ENCODE measurements at regions not wholly inside any gene's neighbourhood (a gene's known extent, or its start where the extent isn't known, plus 50 kb on each side); places are given as distances from the start of the nearest gene placed in this dataset.
"Not testable (repeated sequence)": the region's sequence is repeated elsewhere in the genome, so short reads cannot be mapped to it uniquely, and the experiment has no call there.

- DNase-seq (ENCODE audit: low read depth), result no peak
- TF ChIP-seq CTCF (IDR thresholded peaks at IDR 0.05; ENCODE audit: insufficient read depth, low read depth, low read length), result no peak
These were observed 372.3 kb upstream of the MDFIC2 start for GRCh38 chr3:70684701-70685100.

GRCh38 chr3:70675810-70676209 is 363.4 kb upstream of the MDFIC2 start:
- H3K4me3 ChIP-seq (ENCODE audit: low read depth, low read length); DNase-seq (ENCODE audit: low read depth): not testable (repeated sequence)

More at GRCh38 chr3:70684701-70685100, 372.3 kb upstream of the MDFIC2 start:
- no peak overlapping the region for H3K4me3 ChIP-seq (ENCODE audit: low read depth, low read length)

- TF ChIP-seq CTCF (IDR thresholded peaks at IDR 0.05; ENCODE audit: insufficient read depth, low read depth, low read length), result no peak
- no peak for DNase-seq (ENCODE audit: low read depth)
These were observed 346.3 kb upstream of the MDFIC2 start for GRCh38 chr3:70658513-70659310.

GRCh38 chr3:70657454-70657853 is 345.0 kb upstream of the MDFIC2 start:
- TF ChIP-seq CTCF (IDR thresholded peaks at IDR 0.05; ENCODE audit: insufficient read depth, low read depth, low read length), result no peak
- no peak for DNase-seq (ENCODE audit: low read depth)
- no peak overlapping the region for H3K4me3 ChIP-seq (ENCODE audit: low read depth, low read length)

More at GRCh38 chr3:70658513-70659310, 346.3 kb upstream of the MDFIC2 start:
- H3K4me3 ChIP-seq (ENCODE audit: low read depth, low read length), result no peak overlapping the region

- no peak for TF ChIP-seq CTCF (IDR thresholded peaks at IDR 0.05; ENCODE audit: insufficient read depth, low read depth, low read length)
- H3K4me3 ChIP-seq (ENCODE audit: low read depth, low read length), result no peak overlapping the region
- no peak for DNase-seq (ENCODE audit: low read depth)
These were observed 335.4 kb upstream of the MDFIC2 start for GRCh38 chr3:70647823-70648222.

- TF ChIP-seq CTCF (IDR thresholded peaks at IDR 0.05; ENCODE audit: insufficient read depth, low read depth, low read length), result no peak
- DNase-seq (ENCODE audit: low read depth), result no peak
These were observed 334.7 kb upstream of the MDFIC2 start for GRCh38 chr3:70647094-70647493.

GRCh38 chr3:70646635-70647034 is 334.2 kb upstream of the MDFIC2 start:
- no peak for TF ChIP-seq CTCF (IDR thresholded peaks at IDR 0.05; ENCODE audit: insufficient read depth, low read depth, low read length)
- no peak overlapping the region for H3K4me3 ChIP-seq (ENCODE audit: low read depth, low read length)
- DNase-seq (ENCODE audit: low read depth), result no peak

More at GRCh38 chr3:70647094-70647493, 334.7 kb upstream of the MDFIC2 start:
- H3K4me3 ChIP-seq (ENCODE audit: low read depth, low read length), result no peak overlapping the region

Data from fibroblast of villous mesenchyme (primary cell).